SH-SY5Y (cell line): ENCODE measurements at regions not wholly inside any gene's neighbourhood (a gene's known extent, or its start where the extent isn't known, plus 50 kb on each side); places are given as distances from the start of the nearest gene placed in this dataset.

Experiments used
- GATA2 ChIP-seq: IDR thresholded peaks from 2 replicates; pipeline ENCODE4 v1.6.1; 2011; ENCODE audit warnings: mild to moderate bottlenecking, low read depth, low read length
- GATA3 ChIP-seq: IDR thresholded peaks from 2 replicates; pipeline ENCODE4 v1.6.1; 2011; ENCODE audit warnings: low read depth, mild to moderate bottlenecking, low read length, moderate library complexity

- TF ChIP-seq GATA2, result no peak
- TF ChIP-seq GATA3, result no peak
Measured at GRCh38 chr12:124720004-124720680, 143.5 kb downstream of the SCARB1 start.
